DOHH2 (cell line): ENCODE measurements at regions not wholly inside any gene's neighbourhood (a gene's known extent, or its start where the extent isn't known, plus 50 kb on each side); places are given as distances from the start of the nearest gene placed in this dataset.

Source experiments
- H3F3A ChIP-seq: fragments of 200-600 bp; sonication (generic), shearing (Covaris generic); 2 replicates; pipeline ENCODE4 v1.6.0; 2016; ENCODE audit warnings: antibody characterized with exemption, mild to moderate bottlenecking; ENCODE audit not compliant: control insufficient read depth, insufficient read depth
- H3K27ac ChIP-seq: fragments of 200-600 bp; sonication (generic); 2 replicates; pipeline ENCODE4 v1.5.1; 2014; ENCODE audit warnings: low read depth, mild to moderate bottlenecking, low read length, moderate library complexity
- H3K27me3 ChIP-seq: fragments of 200-600 bp; sonication (generic); 2 replicates; pipeline ENCODE4 v1.6.1; 2014; ENCODE audit warnings: mild to moderate bottlenecking, low read length, mixed read lengths; ENCODE audit not compliant: control insufficient read depth
- H3K36me3 ChIP-seq: fragments of 200-600 bp; sonication (generic); 2 replicates; pipeline ENCODE4 v1.6.1; 2014; ENCODE audit warnings: mild to moderate bottlenecking, low read length, moderate library complexity, mixed read lengths; ENCODE audit not compliant: control insufficient read depth
- H3K4me1 ChIP-seq: fragments of 200-600 bp; sonication (generic); 2 replicates; pipeline ENCODE4 v1.6.1; 2014; ENCODE audit warnings: mild to moderate bottlenecking, low read length, mixed read lengths; ENCODE audit not compliant: control insufficient read depth
- H3K4me2 ChIP-seq: fragments of 200-600 bp; sonication (generic); 2 replicates; pipeline ENCODE4 v1.6.0; 2014; ENCODE audit warnings: mild to moderate bottlenecking, low read length, moderate library complexity
- H3K4me3 ChIP-seq: fragments of 200-600 bp; sonication (generic); 2 replicates; pipeline ENCODE4 v1.5.1; 2014; ENCODE audit warnings: mild to moderate bottlenecking, low read length, mixed read lengths
- H3K79me2 ChIP-seq: fragments of 200-600 bp; sonication (generic); 2 replicates; pipeline ENCODE4 v1.6.1; 2014; ENCODE audit warnings: mild to moderate bottlenecking, low read length, mixed read lengths; ENCODE audit not compliant: control insufficient read depth
- H3K9me2 ChIP-seq: fragments of 200-600 bp; sonication (generic); replicated peaks from 2 replicates; pipeline ENCODE4 v1.6.1; 2014; ENCODE audit warnings: mild to moderate bottlenecking, low read length, mixed read lengths; ENCODE audit not compliant: control insufficient read depth
- H3K9me3 ChIP-seq: fragments of 200-600 bp; sonication (generic); 2 replicates; pipeline ENCODE4 v1.6.1; 2014; ENCODE audit warnings: antibody characterized with exemption, low read length, mixed read lengths; ENCODE audit not compliant: control insufficient read depth, insufficient read depth
- H4K20me1 ChIP-seq: fragments of 200-600 bp; sonication (generic); 2 replicates; pipeline ENCODE4 v1.6.0; 2014; ENCODE audit warnings: low read depth, mild to moderate bottlenecking, antibody characterized with exemption, low read length, moderate library complexity; ENCODE audit not compliant: control insufficient read depth, insufficient read depth
- CTCF ChIP-seq: fragments of 200-600 bp; sonication (generic); IDR thresholded peaks from one replicate; pipeline ENCODE4 v1.5.1; 2014; ENCODE audit warnings: antibody characterized with exemption, mild to moderate bottlenecking, low read depth, low read length; ENCODE audit not compliant: poor library complexity, severe bottlenecking
- EZH2phosphoT487 ChIP-seq: fragments of 200-600 bp; sonication (generic); IDR thresholded peaks from 2 replicates; pipeline ENCODE4 v1.6.1; 2017; ENCODE audit warnings: borderline replicate concordance, mild to moderate bottlenecking, antibody characterized with exemption, low read length, moderate library complexity, mixed read lengths

GRCh38 chr14:101072531-101072930 lies 169.0 kb upstream of the RTL1 start:
- Histone ChIP-seq H3K27ac (no peak overlapping the region), H3K4me2 (no peak overlapping the region), H3K27me3 (peaks cover 18% of the 10 kb centered on the region), H3K79me2 (no peaks in the 10 kb centered on the region), H3K4me1 (no peaks in the 10 kb centered on the region), H4K20me1 (no peaks in the 10 kb centered on the region), H3K9me2 (no peaks in the 10 kb centered on the region), H3F3A (no peaks in the 10 kb centered on the region), H3K4me3 (no peak overlapping the region), H3K36me3 (no peaks in the 10 kb centered on the region), H3K9me3 (no peaks in the 10 kb centered on the region)
- TF ChIP-seq EZH2phosphoT487 (no peak), CTCF (no peak)

DNA sequence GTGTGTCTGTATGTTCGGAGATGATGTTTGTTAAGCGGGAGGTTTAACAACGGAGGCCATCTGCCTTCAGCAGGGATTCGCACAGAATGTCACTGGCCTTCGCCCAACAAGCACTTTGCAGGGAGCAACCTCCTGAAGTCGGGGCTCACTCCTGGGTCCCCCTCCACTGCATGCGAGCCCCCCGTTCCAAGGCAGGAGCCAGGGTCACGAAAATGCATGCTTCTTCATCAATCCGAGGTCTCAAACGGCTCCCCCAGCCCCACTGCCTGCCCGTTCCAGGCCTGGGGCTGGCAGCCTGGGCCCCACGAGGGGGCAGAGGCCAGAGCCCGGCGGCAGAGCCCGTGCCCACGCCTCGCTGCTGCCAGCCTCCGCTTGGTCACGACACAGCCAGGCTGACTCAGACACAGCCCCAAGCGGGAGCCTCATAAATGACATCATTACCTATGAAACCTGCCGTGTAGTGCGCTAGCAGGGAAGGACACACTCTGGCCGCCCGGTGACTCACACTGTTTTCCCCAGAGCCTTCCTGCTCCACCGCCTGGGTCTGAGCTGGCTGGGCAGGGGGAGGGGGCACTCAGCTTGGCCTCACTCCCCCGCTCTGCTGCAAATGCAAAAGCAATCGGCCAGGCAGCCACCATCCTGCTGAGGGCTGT lies 169.5 kb upstream of the RTL1 start:
- Histone ChIP-seq H3F3A (no peaks in the 10 kb centered on the region), H3K4me1 (no peaks in the 10 kb centered on the region), H3K4me3 (no peak overlapping the region), H3K4me2 (no peak overlapping the region), H3K9me2 (no peaks in the 10 kb centered on the region), H3K36me3 (no peaks in the 10 kb centered on the region), H3K79me2 (no peaks in the 10 kb centered on the region), H4K20me1 (no peaks in the 10 kb centered on the region), H3K27ac (no peak overlapping the region), H3K27me3 (peaks cover 18% of the 10 kb centered on the region), H3K9me3 (no peaks in the 10 kb centered on the region)
- no peak for TF ChIP-seq EZH2phosphoT487
- no peak for TF ChIP-seq CTCF

DNA sequence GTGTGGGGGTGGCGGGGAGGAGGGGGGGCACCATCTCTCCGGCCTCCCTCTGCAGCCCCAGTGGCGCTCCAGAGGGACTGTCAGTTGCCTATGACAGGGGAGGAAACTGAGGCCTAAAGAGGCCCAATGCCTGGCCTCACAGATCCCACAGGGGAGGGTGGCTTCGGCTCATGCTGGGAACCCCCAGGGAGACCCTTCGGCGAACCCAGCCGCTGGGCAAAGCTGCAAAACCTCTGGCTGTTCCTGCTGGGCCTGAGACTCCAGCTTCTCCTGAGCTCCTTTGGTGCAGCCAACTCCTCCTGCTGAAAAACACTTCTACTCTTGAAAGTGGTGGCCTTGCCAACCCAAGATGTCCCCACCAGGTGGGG lies 170.1 kb upstream of the RTL1 start:
- H3K27me3 ChIP-seq, result peaks cover 18% of the 10 kb centered on the region
- no peak overlapping the region for H3K4me2 ChIP-seq
- no peak for TF ChIP-seq CTCF
- no peak for TF ChIP-seq EZH2phosphoT487
- no peaks in the 10 kb centered on the region for H3K4me1 ChIP-seq
- no peaks in the 10 kb centered on the region for H3F3A ChIP-seq
- no peaks in the 10 kb centered on the region for H4K20me1 ChIP-seq
- H3K4me3 ChIP-seq, result no peak overlapping the region
- H3K36me3 ChIP-seq, result no peaks in the 10 kb centered on the region
- no peaks in the 10 kb centered on the region for H3K79me2 ChIP-seq
- H3K27ac ChIP-seq, result no peak overlapping the region
- H3K9me3 ChIP-seq, result no peaks in the 10 kb centered on the region
- H3K9me2 ChIP-seq, result no peaks in the 10 kb centered on the region
